Endothelial cell of umbilical vein (primary cell): ENCODE measurements at regions not wholly inside any gene's neighbourhood (a gene's known extent, or its start where the extent isn't known, plus 50 kb on each side); places are given as distances from the start of the nearest gene placed in this dataset.

Experiments
- BruUV-seq: library from RNA; stranded (reverse); fragments of 400-500 nt; replicated peaks from 2 replicates; lab custom pipeline; 2021; lab: Mats Ljungman, UMichigan
- CTCF ChIA-PET: fragments of 300-600, 350-600 bp; sonication (Branson Sonifier 250); formaldehyde crosslinking; loops from one replicate; lab custom pipeline; 2021; ENCODE audit warnings: antibody characterized with exemption, inconsistent platforms; lab: Charles Lee
- POLR2A ChIA-PET: fragments of 300-600, 350-600 bp; sonication (Branson Sonifier 250); formaldehyde crosslinking; loops from one replicate; lab custom pipeline; 2021; ENCODE audit warnings: antibody characterized with exemption, inconsistent platforms; lab: Charles Lee
- DNase-seq: peaks from one replicate; pipeline ENCODE4 v3.0.0-alpha.2; 2011; ENCODE audit warnings: low read depth, low spot score
- FAIRE-seq: peaks from 2 replicates; lab custom pipeline; 2011; peaks lifted over from hg19 to GRCh38; lab: Jason Lieb, UNC
- H2AFZ ChIP-seq: 2 replicates; pipeline ENCODE4 v1.6.0; 2012; ENCODE audit warnings: low read depth, low read length, control low read depth, inconsistent platforms
- H3K27ac ChIP-seq: 2 replicates; pipeline ENCODE4 v1.5.1; 2011; ENCODE audit warnings: low read depth, mild to moderate bottlenecking, control low read depth, low read length, moderate library complexity; ENCODE audit not compliant: insufficient read depth
- H3K27me3 ChIP-seq, 2 experiments: 2 replicates each; pipeline versions ENCODE4 v1.6.0 to v1.6.1; 2011; ENCODE audit warnings: low read length in 2 of 2, mixed read lengths in 1 of 2; ENCODE audit not compliant: control insufficient read depth in 2 of 2, insufficient read depth in 2 of 2
- H3K36me3 ChIP-seq, 2 experiments: 2 replicates in 1 of 2; 3 replicates in 1 of 2; pipeline ENCODE4 v1.5.1; 2011; ENCODE audit warnings: low read length in 2 of 2, mild to moderate bottlenecking in 1 of 2, moderate library complexity in 1 of 2; ENCODE audit not compliant: control insufficient read depth in 2 of 2, insufficient read depth in 2 of 2; ENCODE audit errors: extremely low read depth in 1 of 2
- H3K4me1 ChIP-seq: 3 replicates; pipeline ENCODE4 v1.5.1; 2011; ENCODE audit warnings: mild to moderate bottlenecking, low read length; ENCODE audit not compliant: control insufficient read depth, insufficient read depth; ENCODE audit errors: extremely low read depth
- H3K4me2 ChIP-seq: 2 replicates; pipeline ENCODE4 v1.6.1; 2011; ENCODE audit warnings: low read length, control low read depth, mixed read lengths; ENCODE audit not compliant: insufficient read depth
- H3K4me3 ChIP-seq, 3 experiments: fragments of 200-600 bp in 1 of 3; sonication (generic), shearing (Covaris generic) in 1 of 3; replicated peaks in 1 of 3; 2 replicates each; pipeline ENCODE4 v1.5.1; 2011 to 2016; ENCODE audit warnings: control low read depth in 3 of 3, low read length in 3 of 3, mild to moderate bottlenecking in 2 of 3, inconsistent platforms in 1 of 3, low read depth in 1 of 3, moderate library complexity in 1 of 3; ENCODE audit not compliant: insufficient read depth in 1 of 3
- H3K79me2 ChIP-seq: 2 replicates; pipeline ENCODE4 v1.6.0; 2012; ENCODE audit warnings: low read length, inconsistent platforms; ENCODE audit not compliant: control insufficient read depth, insufficient read depth
- H3K9ac ChIP-seq: replicated peaks from 2 replicates; pipeline ENCODE3; 2011; ENCODE audit warnings: low read length, control low read depth; ENCODE audit not compliant: insufficient read depth; ENCODE audit errors: extremely low read depth
- H3K9me1 ChIP-seq: replicated peaks from 3 replicates; pipeline ENCODE4 v1.6.0; 2011; ENCODE audit warnings: mild to moderate bottlenecking, low read length; ENCODE audit not compliant: control insufficient read depth, insufficient read depth; ENCODE audit errors: extremely low read depth
- H3K9me3 ChIP-seq: replicated peaks from 2 replicates; pipeline ENCODE4 v1.5.1; 2012; ENCODE audit warnings: low read length, inconsistent platforms; ENCODE audit not compliant: control insufficient read depth, insufficient read depth
- H4K20me1 ChIP-seq: replicated peaks from 2 replicates; pipeline ENCODE3; 2011; ENCODE audit warnings: mild to moderate bottlenecking, low read length; ENCODE audit not compliant: control insufficient read depth, insufficient read depth; ENCODE audit errors: extremely low read depth
- EZH2 ChIP-seq: IDR thresholded peaks from 2 replicates; pipeline ENCODE4 v1.6.1; 2012; ENCODE audit warnings: borderline replicate concordance, low read depth, mild to moderate bottlenecking, moderate library complexity, low read length, inconsistent platforms; ENCODE audit not compliant: severe bottlenecking
- FOS ChIP-seq: IDR thresholded peaks from 2 replicates; pipeline ENCODE4 v1.6.1; 2011; ENCODE audit warnings: mild to moderate bottlenecking, low read length, moderate library complexity, borderline replicate concordance; ENCODE audit not compliant: insufficient read depth
- GATA2 ChIP-seq: IDR thresholded peaks from 2 replicates; pipeline ENCODE4 v1.7.0; 2011; ENCODE audit warnings: low read depth, mild to moderate bottlenecking, moderate library complexity, mixed read lengths, low read length; ENCODE audit not compliant: insufficient read length, insufficient read depth
- JUN ChIP-seq: IDR thresholded peaks from 2 replicates; pipeline ENCODE4 v1.6.1; 2011; ENCODE audit warnings: borderline replicate concordance, low read depth; ENCODE audit not compliant: insufficient read length, insufficient read depth
- MYC ChIP-seq: IDR thresholded peaks from one replicate; pipeline ENCODE4 v1.6.1; 2011; ENCODE audit warnings: mild to moderate bottlenecking, low read depth, low read length
- POLR2A ChIP-seq: IDR thresholded peaks from 2 replicates; pipeline ENCODE4 v1.6.1; 2012; ENCODE audit warnings: low read depth, mild to moderate bottlenecking, control low read depth, low read length
- POLR2AphosphoS5 ChIP-seq: IDR thresholded peaks from 2 replicates; pipeline ENCODE4 v1.6.1; 2012; ENCODE audit warnings: low read depth, mild to moderate bottlenecking, control low read depth, low read length, moderate library complexity; ENCODE audit not compliant: insufficient read depth
- dilution Hi-C: fragments of 300-500 bp; cut with MboI; formaldehyde crosslinking; loops from one replicate; pipeline ENCODE4 v1.15.0; 2019; ENCODE audit warnings: low sequenced_read_pairs; ENCODE audit not compliant: extremely low pct_ligation_motif_present
- intact Hi-C: fragments of 100-400 bp; cut with micrococcal nuclease; formaldehyde crosslinking; loops from one replicate; pipeline ENCODE4 v1.10.0; 2022
- TF ChIP-seq, protein P1 (sequence below), 2 donors: IDR thresholded peaks; 1 replicate in 1 of 2; 2 replicates in 1 of 2; pipeline ENCODE4 v1.5.1; 2011; ENCODE audit warnings: low read length in 2 of 2, mild to moderate bottlenecking in 2 of 2, moderate library complexity in 2 of 2, control low read depth in 1 of 2, inconsistent platforms in 1 of 2, low read depth in 1 of 2; ENCODE audit not compliant: insufficient read depth in 1 of 2; ENCODE audit errors: extremely low read depth in 1 of 2
- TF ChIP-seq, protein P2 (sequence below): IDR thresholded peaks from 2 replicates; pipeline ENCODE4 v1.6.1; 2011; ENCODE audit not compliant: insufficient read depth, insufficient read length

DNA sequence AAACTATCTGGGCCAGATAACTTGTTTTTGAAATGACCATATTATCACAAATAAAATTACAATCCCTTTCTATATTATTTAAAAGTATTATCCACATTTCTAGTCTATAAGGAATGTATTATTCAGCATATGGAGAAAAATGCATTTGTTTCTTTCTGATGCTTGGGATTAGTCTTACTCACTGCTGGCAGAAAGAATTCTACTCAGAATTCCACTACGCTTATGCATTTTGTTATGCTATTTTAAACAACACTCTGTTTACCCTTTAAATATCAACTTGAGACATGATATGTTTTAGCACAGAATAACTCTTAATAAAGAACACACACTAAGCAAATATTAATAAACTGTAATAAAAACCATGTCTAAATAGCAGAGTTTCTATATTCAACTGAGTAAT, 77.6 kb upstream of the ANO3 start:
- DNase-seq = no peak
- Histone ChIP-seq H3K27ac (no peak overlapping the region), H3K36me3 (no peaks in the 10 kb centered on the region), H3K9me3 (no peaks in the 10 kb centered on the region), H3K9ac (no peak overlapping the region), H3K4me2 (no peak overlapping the region), H3K4me3 (no peak overlapping the region), H3K79me2 (no peaks in the 10 kb centered on the region), H3K4me1 (no peaks in the 10 kb centered on the region), H2AFZ (no peak overlapping the region), H3K27me3 (no peaks in the 10 kb centered on the region), H3K9me1 (no peaks in the 10 kb centered on the region), H4K20me1 (no peaks in the 10 kb centered on the region)
- dilution Hi-C loops (no loop called here), intact Hi-C loops (no loop called here)
- TF ChIP-seq MYC (no peak), EZH2 (no peak), POLR2AphosphoS5 (no peak), JUN (no peak), POLR2A (no peak), FOS (no peak), GATA2 (no peak)
- TF ChIP-seq, protein P1, sequence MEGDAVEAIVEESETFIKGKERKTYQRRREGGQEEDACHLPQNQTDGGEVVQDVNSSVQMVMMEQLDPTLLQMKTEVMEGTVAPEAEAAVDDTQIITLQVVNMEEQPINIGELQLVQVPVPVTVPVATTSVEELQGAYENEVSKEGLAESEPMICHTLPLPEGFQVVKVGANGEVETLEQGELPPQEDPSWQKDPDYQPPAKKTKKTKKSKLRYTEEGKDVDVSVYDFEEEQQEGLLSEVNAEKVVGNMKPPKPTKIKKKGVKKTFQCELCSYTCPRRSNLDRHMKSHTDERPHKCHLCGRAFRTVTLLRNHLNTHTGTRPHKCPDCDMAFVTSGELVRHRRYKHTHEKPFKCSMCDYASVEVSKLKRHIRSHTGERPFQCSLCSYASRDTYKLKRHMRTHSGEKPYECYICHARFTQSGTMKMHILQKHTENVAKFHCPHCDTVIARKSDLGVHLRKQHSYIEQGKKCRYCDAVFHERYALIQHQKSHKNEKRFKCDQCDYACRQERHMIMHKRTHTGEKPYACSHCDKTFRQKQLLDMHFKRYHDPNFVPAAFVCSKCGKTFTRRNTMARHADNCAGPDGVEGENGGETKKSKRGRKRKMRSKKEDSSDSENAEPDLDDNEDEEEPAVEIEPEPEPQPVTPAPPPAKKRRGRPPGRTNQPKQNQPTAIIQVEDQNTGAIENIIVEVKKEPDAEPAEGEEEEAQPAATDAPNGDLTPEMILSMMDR (IDR thresholded peaks at IDR 0.05; ENCODE audit: extremely low read depth in 1 of 2, insufficient read depth in 1 of 2, low read depth in 1 of 2, low read length in 2 of 2) = no peak
- TF ChIP-seq, protein P2, sequence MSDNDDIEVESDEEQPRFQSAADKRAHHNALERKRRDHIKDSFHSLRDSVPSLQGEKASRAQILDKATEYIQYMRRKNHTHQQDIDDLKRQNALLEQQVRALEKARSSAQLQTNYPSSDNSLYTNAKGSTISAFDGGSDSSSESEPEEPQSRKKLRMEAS = no peak
- CTCF ChIA-PET = interaction anchor here (0.6 to 1.6 kb wide), 2 partner anchors 10 to 273 kb away, joined by 3 to 7 read pairs; no protein-coding TSS in a partner anchor
- BruUV-seq = no TSS peak
- no peak for FAIRE-seq
- POLR2A ChIA-PET = no interaction called here
